OCI-LY3 (cell line): ENCODE measurements at regions not wholly inside any gene's neighbourhood (a gene's known extent, or its start where the extent isn't known, plus 50 kb on each side); places are given as distances from the start of the nearest gene placed in this dataset.
"Not testable (repeated sequence)": the region's sequence is repeated elsewhere in the genome, so short reads cannot be mapped to it uniquely, and the experiment has no call there.

Experiments
- CTCF ChIP-seq: fragments of 200-600, 300-600 bp; sonication (generic); IDR thresholded peaks from 2 replicates; pipeline ENCODE4 v1.5.1; 2014; ENCODE audit warnings: antibody characterized with exemption, low read length, low read depth
- EZH2phosphoT487 ChIP-seq: fragments of 200-600 bp; shearing (Covaris generic); IDR thresholded peaks from 2 replicates; pipeline ENCODE4 v1.6.1; 2018; ENCODE audit warnings: antibody characterized with exemption, mixed run types, low read depth

DNA sequence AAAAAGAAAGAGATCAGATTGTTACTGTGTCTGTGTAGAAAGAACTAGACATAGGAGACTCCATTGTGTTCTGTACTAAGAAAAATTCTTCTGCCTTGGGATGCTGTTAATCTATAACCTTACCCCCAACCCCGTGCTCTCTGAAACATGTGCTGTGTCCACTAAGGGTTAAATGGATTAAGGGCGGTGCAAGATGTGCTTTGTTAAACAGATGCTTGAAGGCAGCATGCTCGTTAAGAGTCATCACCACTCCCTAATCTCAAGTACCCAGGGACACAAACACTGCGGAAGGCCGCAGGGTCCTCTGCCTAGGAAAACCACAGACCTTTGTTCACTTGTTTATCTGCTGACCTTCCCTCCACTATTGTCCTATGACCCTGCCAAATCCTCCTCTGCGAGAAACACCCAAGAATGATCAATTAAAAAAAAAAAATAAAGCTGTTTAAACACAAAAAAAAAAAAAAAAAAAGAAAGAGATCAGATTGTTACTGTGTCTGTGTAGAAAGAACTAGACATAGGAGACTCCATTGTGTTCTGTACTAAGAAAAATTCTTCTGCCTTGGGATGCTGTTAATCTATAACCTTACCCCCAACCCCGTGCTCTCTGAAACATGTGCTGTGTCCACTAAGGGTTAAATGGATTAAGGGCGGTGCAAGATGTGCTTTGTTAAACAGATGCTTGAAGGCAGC lies 58.6 kb downstream of the ANXA2R start:
- not testable (repeated sequence) for TF ChIP-seq CTCF, EZH2phosphoT487
